GM12878 (cell line): ENCODE measurements at regions not wholly inside any gene's neighbourhood (a gene's known extent, or its start where the extent isn't known, plus 50 kb on each side); places are given as distances from the start of the nearest gene placed in this dataset.

Experiments used
- ATAC-seq: fragments of 200-7000 bp; cut with Tn5 transposase; 3 replicates; pipeline ENCODE4 v1.9.1; 2020; ENCODE audit warnings: mild to moderate bottlenecking, moderate library complexity
- BruUV-seq: library from RNA; stranded (reverse); fragments of 400-500 nt; replicated peaks from 2 replicates; lab custom pipeline; 2021; lab: Mats Ljungman, UMichigan
- CTCF ChIA-PET: fragments of 300-600 bp; sonication (Branson Sonifier 250); formaldehyde crosslinking; extraction: SDS; loops from one replicate; lab custom pipeline; 2021; ENCODE audit warnings: inconsistent platforms; lab: Yijun Ruan, JAX
- POLR2A ChIA-PET: fragments of 350-600 bp; formaldehyde crosslinking; extraction: SDS; loops from one replicate; lab custom pipeline; 2021; ENCODE audit warnings: inconsistent platforms; lab: Charles Lee
- RAD21 ChIA-PET: fragments of 300-600 bp; sonication (Branson Sonifier 250); formaldehyde crosslinking; loops from one replicate; lab custom pipeline; 2023; ENCODE audit warnings: antibody characterized with exemption; ENCODE audit not compliant: unreplicated experiment; lab: Charles Lee
- SMC1A ChIA-PET: fragments of 300-600 bp; sonication (Branson Sonifier 250); formaldehyde crosslinking; loops from one replicate; lab custom pipeline; 2023; ENCODE audit not compliant: unreplicated experiment, uncharacterized antibody; lab: Charles Lee
- DNase-seq: peaks from one replicate; pipeline ENCODE4 v3.0.0-alpha.2; 2011; ENCODE audit warnings: low read depth, low spot score
- FAIRE-seq: peaks from 3 replicates; lab custom pipeline; 2011; peaks lifted over from hg19 to GRCh38; lab: Jason Lieb, UNC
- H2AFZ ChIP-seq: 2 replicates; pipeline ENCODE4 v1.6.0; 2011; ENCODE audit warnings: low read depth, low read length, control low read depth; ENCODE audit not compliant: control insufficient read depth
- H3K27ac ChIP-seq: 2 replicates; pipeline ENCODE4 v1.5.1; 2011; ENCODE audit warnings: control low read depth; ENCODE audit not compliant: control insufficient read depth, insufficient read depth
- H3K27me3 ChIP-seq, 2 experiments: replicated peaks in 1 of 2; 2 replicates each; pipeline versions ENCODE4 v1.6.0 to v1.6.1; 2011; ENCODE audit warnings: low read length in 1 of 2; ENCODE audit not compliant: control insufficient read depth in 2 of 2, insufficient read depth in 2 of 2
- H3K36me3 ChIP-seq, 2 experiments: 2 replicates each; pipeline ENCODE4 v1.5.1; 2011; ENCODE audit warnings: low read length in 1 of 2; ENCODE audit not compliant: control insufficient read depth in 2 of 2, insufficient read depth in 2 of 2
- H3K4me1 ChIP-seq: 2 replicates; pipeline ENCODE4 v1.6.1; 2011; ENCODE audit warnings: mild to moderate bottlenecking, low read length, moderate library complexity, mixed read lengths; ENCODE audit not compliant: control insufficient read depth, insufficient read depth
- H3K4me2 ChIP-seq: 2 replicates; pipeline ENCODE4 v1.6.0; 2011; ENCODE audit warnings: control low read depth; ENCODE audit not compliant: control insufficient read depth, insufficient read depth
- H3K4me3 ChIP-seq: fragments of 200-600 bp; sonication (generic); 2 replicates; pipeline ENCODE4 v1.5.1; 2016
- H3K79me2 ChIP-seq: 2 replicates; pipeline ENCODE4 v1.6.0; 2011; ENCODE audit warnings: low read length; ENCODE audit not compliant: control insufficient read depth, insufficient read depth
- H3K9ac ChIP-seq: 2 replicates; pipeline ENCODE4 v1.8.0; 2011; ENCODE audit warnings: low read length, control low read depth, mixed read lengths; ENCODE audit not compliant: control insufficient read depth, insufficient read depth
- H3K9me3 ChIP-seq: replicated peaks from 3 replicates; pipeline ENCODE4 v1.5.1; 2011; ENCODE audit warnings: mild to moderate bottlenecking, low read length; ENCODE audit not compliant: control insufficient read depth, insufficient read depth
- H4K20me1 ChIP-seq: 2 replicates; pipeline ENCODE4 v1.6.0; 2011; ENCODE audit not compliant: control insufficient read depth, insufficient read depth
- BACH1 ChIP-seq: fragments of 450-650 bp; IDR thresholded peaks from 2 replicates; pipeline ENCODE4 v1.6.1; 2017; ENCODE audit warnings: mild to moderate bottlenecking, borderline replicate concordance
- DPF2 ChIP-seq: fragments of 450-650 bp; IDR thresholded peaks from 2 replicates; pipeline ENCODE4 v1.6.1; 2017; ENCODE audit warnings: mild to moderate bottlenecking
- ETV6 ChIP-seq, 2 experiments: fragments of 450-650 bp in 1 of 2; IDR thresholded peaks in 1 of 2; conservative IDR thresholded peaks in 1 of 2; 2 replicates each; pipeline ENCODE4 v1.6.1; 2014; ENCODE audit warnings: antibody characterized with exemption in 1 of 2, borderline replicate concordance in 1 of 2, low read depth in 1 of 2, mild to moderate bottlenecking in 1 of 2, moderate library complexity in 1 of 2
- EZH2 ChIP-seq: IDR thresholded peaks from 2 replicates; pipeline ENCODE4 v1.6.1; 2012; ENCODE audit warnings: low read depth, mild to moderate bottlenecking, control low read depth, inconsistent platforms, low read length, borderline replicate concordance; ENCODE audit not compliant: control insufficient read depth
- IRF4 ChIP-seq: IDR thresholded peaks from 2 replicates; pipeline ENCODE4 v1.6.1; 2011; ENCODE audit warnings: low read depth, low read length
- REST ChIP-seq: IDR thresholded peaks from 2 replicates; pipeline ENCODE4 v1.6.1; 2012; ENCODE audit warnings: mild to moderate bottlenecking, low read depth, low read length
- SIX5 ChIP-seq: IDR thresholded peaks from 2 replicates; pipeline ENCODE4 v1.6.1; 2011; ENCODE audit warnings: mild to moderate bottlenecking, low read depth, low read length, moderate library complexity; ENCODE audit not compliant: severe bottlenecking
- SPI1 ChIP-seq: IDR thresholded peaks from 2 replicates; pipeline ENCODE4 v1.6.1; 2011; ENCODE audit warnings: low read depth, mild to moderate bottlenecking, low read length, moderate library complexity, borderline replicate concordance; ENCODE audit not compliant: insufficient read depth
- TAF1 ChIP-seq: IDR thresholded peaks from 2 replicates; pipeline ENCODE4 v1.6.1; 2011; ENCODE audit warnings: mild to moderate bottlenecking, low read depth, low read length, borderline replicate concordance
- ZBTB11 ChIP-seq: fragments of 450-650 bp; formaldehyde crosslinking; IDR thresholded peaks from 2 replicates; pipeline ENCODE4 v1.5.0; 2022; ENCODE audit warnings: mild to moderate bottlenecking, missing genetic modification characterization
- ZNF217 ChIP-seq: fragments of 450-650 bp; IDR thresholded peaks from 2 replicates; pipeline ENCODE4 v1.6.1; 2017; ENCODE audit warnings: antibody characterized with exemption, mild to moderate bottlenecking
- ZNF622 ChIP-seq: fragments of 450-650 bp; IDR thresholded peaks from 2 replicates; pipeline ENCODE4 v1.6.1; 2017; ENCODE audit warnings: mild to moderate bottlenecking, inconsistent platforms
- ZZZ3 ChIP-seq: IDR thresholded peaks from 2 replicates; pipeline ENCODE4 v1.6.1; 2011; ENCODE audit warnings: low read depth; ENCODE audit not compliant: control insufficient read depth, insufficient read length
- WGBS: methylation state at CpG from one replicate; pipeline ENCODE4 v1.1.6; 2016; ENCODE audit warnings: low lambda C conversion rate; ENCODE audit not compliant: insufficient replicate concordance, insufficient coverage; ENCODE audit errors: missing lambda C conversion rate; 5-methylcytosine and 5-hydroxymethylcytosine counted together
- in situ Hi-C: fragments of 300-500 bp; cut with MboI; formaldehyde crosslinking; loops from 9 replicates; pipeline ENCODE4 v1.14.3; 2018; ENCODE audit warnings: mixed read lengths
- intact Hi-C: fragments of 100-400 bp; cut with micrococcal nuclease; formaldehyde crosslinking; loops from one replicate; pipeline ENCODE4 v1.14.2; 2022; ENCODE audit not compliant: unreplicated experiment

DNA sequence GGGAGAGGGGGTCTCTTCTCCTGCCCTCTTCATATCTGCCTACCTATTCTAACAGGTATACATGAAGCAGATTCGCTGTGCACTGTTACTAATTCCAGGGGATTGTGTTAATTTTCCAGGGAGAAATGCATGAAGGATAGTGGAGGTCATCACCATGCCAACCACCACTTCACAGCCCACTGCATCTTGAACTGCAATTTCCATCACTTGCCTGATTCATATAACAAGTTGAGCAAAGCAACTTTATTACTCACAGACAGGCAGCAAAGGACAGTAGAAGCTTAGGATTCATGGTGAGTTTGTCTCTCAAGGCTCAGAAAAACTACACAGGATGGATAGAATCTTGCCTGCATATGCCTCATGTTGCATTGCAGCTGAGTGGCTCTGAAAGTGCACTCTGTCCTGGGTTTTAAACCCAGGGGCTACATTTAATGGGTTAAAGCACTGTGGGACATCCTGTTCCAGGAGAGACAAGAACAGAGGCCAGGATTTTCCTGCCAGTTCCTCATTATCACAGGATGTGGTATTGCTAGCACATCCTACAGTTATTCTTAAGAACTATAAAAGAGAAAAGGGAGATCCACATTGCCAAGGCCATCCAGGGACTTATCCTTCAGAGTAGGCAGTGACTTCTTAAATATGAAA, 136.9 kb upstream of the PRSS1 start (continued):
- TF ChIP-seq REST (no peak), SPI1 (no peak), ZNF217 (no peak), ZZZ3 (no peak)
- TF ChIP-seq, all 136 proteins: peak for 0

DNA sequence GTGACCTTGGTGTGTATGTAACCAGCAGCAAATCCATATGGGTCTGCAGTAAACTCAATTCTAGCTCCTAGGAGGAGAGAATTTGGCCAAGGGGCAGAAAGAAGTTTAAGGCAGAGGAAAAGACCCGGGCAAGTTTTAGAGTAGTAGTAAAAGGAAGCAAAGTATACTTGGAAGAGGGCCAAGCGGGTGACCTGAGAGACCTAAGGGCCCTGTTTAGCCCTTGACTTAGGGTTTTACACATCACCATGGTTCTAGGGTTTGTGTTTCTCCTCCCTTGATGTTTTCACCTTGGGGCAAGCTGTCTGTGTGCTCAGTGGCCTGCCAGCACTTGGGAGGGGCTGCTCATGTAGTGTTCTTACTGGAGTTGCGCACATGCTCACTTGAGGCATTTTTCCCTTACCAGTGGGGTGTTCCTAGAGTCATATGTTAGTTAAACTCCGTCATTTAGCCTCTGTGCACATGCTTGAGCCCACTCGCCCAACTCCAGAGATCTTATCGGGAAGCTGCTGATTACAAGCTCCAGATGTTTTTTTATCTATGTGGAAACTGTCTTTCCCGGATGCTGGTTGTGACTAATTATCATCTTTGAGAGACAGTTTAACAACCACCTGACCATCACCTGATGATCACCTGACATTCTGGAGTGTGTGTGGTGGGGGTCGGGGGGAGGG, 137.6 kb upstream of the PRSS1 start:
- DNase-seq (no peak), ATAC-seq (no peak), FAIRE-seq (no peak)
- intact Hi-C loops: no loop called here
- BruUV-seq: no TSS peak
- Histone ChIP-seq H3K36me3 (no peaks in the 10 kb centered on the region), H3K4me3 (no peak overlapping the region), H3K79me2 (no peaks in the 10 kb centered on the region), H3K9me3 (no peaks in the 10 kb centered on the region), H3K4me1 (no peaks in the 10 kb centered on the region), H3K27me3 (peaks cover 0 to 3% of the 10 kb centered on the region in 2 experiments; a peak in 1 of 4 replicates), H3K27ac (no peak overlapping the region), H3K9ac (no peak overlapping the region), H2AFZ (no peak overlapping the region), H3K4me2 (no peak overlapping the region), H4K20me1 (no peaks in the 10 kb centered on the region)
- CTCF ChIA-PET: interaction anchor here (0.9 to 1.5 kb wide), 2 partner anchors 10 to 76 kb away, joined by 3 read pairs; no protein-coding TSS in a partner anchor
- WGBS: 34% methylated on average over 8 of the region's 8 CpGs
- SMC1A ChIA-PET: interaction anchor here (0.6 kb wide), 1 partner anchor 607 kb away, joined by 3 read pairs; no protein-coding TSS in a partner anchor
- in situ Hi-C loops: no loop called here
- RAD21 ChIA-PET: no interaction called here
- POLR2A ChIA-PET: no interaction called here
- no peak for TF ChIP-seq IRF4
- TF ChIP-seq TAF1: no peak
- TF ChIP-seq ETV6 (conservative IDR thresholded peaks at IDR 0.05 in 1 of 2, IDR thresholded peaks at IDR 0.05 in 1 of 2; ENCODE audit: borderline replicate concordance in 1 of 2, low read depth in 1 of 2): no peak
- TF ChIP-seq ZZZ3: no peak
- no peak for TF ChIP-seq DPF2
- no peak for TF ChIP-seq ZBTB11 (CRISPR knock-in tag)
- no peak for TF ChIP-seq EZH2
- TF ChIP-seq BACH1: no peak
- TF ChIP-seq SIX5: no peak
- no peak for TF ChIP-seq ZNF622
